SU-DHL-6 (cell line): ENCODE measurements at regions not wholly inside any gene's neighbourhood (a gene's known extent, or its start where the extent isn't known, plus 50 kb on each side); places are given as distances from the start of the nearest gene placed in this dataset.

Experiments used
- EZH2phosphoT487 ChIP-seq: fragments of 200-600 bp; sonication (generic), shearing (Covaris generic); conservative IDR thresholded peaks from 2 replicates; pipeline ENCODE4 v1.6.1; 2018; ENCODE audit warnings: mild to moderate bottlenecking, antibody characterized with exemption, low read length, moderate library complexity, mixed read lengths
- TF ChIP-seq, protein P1 (sequence below): fragments of 200-600 bp; sonication (generic); IDR thresholded peaks from one replicate; pipeline ENCODE4 v1.5.1; 2017; ENCODE audit warnings: antibody characterized with exemption, mild to moderate bottlenecking, low read length, moderate library complexity; ENCODE audit not compliant: insufficient read depth, poor library complexity, severe bottlenecking

DNA sequence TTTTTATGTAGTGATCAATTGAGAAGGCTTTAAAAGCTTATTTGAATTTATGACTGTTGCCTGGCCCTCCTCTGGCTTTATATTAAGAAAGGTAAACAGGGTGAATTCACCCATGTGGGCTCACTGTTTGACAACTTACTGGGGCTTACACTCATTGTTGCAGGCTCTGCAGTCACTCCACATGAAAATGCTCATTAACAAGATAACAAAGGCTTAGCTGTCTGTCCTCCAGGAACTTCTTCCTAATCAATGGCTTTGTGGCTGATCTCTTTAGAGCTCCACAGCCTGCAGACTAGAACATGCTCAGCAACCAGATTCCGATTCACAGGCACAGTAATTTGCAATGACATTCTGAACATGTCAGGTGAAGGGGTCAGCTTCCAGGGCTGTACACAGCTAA lies 323.2 kb upstream of the MAN1A1 start:
- TF ChIP-seq, protein P1, sequence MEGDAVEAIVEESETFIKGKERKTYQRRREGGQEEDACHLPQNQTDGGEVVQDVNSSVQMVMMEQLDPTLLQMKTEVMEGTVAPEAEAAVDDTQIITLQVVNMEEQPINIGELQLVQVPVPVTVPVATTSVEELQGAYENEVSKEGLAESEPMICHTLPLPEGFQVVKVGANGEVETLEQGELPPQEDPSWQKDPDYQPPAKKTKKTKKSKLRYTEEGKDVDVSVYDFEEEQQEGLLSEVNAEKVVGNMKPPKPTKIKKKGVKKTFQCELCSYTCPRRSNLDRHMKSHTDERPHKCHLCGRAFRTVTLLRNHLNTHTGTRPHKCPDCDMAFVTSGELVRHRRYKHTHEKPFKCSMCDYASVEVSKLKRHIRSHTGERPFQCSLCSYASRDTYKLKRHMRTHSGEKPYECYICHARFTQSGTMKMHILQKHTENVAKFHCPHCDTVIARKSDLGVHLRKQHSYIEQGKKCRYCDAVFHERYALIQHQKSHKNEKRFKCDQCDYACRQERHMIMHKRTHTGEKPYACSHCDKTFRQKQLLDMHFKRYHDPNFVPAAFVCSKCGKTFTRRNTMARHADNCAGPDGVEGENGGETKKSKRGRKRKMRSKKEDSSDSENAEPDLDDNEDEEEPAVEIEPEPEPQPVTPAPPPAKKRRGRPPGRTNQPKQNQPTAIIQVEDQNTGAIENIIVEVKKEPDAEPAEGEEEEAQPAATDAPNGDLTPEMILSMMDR: no peak
- TF ChIP-seq EZH2phosphoT487: no peak
